NCI-H1930 (cell line): ENCODE measurements at regions not wholly inside any gene's neighbourhood (a gene's known extent, or its start where the extent isn't known, plus 50 kb on each side); places are given as distances from the start of the nearest gene placed in this dataset.

Experiments
- DNase-seq, 2 experiments: peaks; one replicate each; lab custom pipeline; 2025; lab: John Stamatoyannopoulos, UW

DNA sequence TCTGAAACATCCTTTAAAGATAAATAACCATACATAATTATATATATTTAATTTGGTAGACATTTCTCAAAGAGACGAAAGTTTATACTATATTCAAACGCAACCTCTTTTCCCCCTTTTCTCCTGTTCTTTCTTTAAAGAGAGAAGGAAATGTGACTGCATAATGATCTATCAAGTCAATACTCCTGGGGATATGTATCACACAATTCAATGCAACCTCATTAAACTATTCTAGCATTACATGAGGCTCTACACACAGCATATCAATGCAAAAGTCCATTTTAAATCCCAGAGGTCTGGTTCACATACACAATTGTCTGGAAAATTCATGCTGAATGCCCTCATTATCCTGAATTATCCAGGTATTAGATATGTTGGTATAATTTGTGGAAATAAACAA lies 330.7 kb downstream of the LMX1A start:
- DNase-seq: no peak

DNA sequence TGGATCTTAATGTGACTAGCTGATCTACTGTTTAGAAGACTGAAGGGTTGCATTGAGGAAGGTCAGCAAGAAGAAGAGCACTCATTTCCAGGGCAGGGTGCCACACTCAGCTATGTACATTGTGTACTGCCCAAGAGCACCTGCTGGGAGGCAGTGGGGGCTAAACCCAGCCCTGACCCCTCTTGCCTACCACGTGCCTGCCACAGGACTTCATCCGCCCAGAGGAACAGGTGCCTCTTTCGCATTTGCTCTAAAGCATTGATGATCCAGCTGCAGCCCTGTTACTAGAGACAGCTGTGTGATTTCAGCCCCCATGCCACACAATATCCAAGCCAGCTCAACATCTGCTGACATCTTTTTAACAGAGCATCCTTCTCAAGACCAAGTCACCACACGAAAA lies 341.8 kb downstream of the LMX1A start:
- DNase-seq: no peak

DNA sequence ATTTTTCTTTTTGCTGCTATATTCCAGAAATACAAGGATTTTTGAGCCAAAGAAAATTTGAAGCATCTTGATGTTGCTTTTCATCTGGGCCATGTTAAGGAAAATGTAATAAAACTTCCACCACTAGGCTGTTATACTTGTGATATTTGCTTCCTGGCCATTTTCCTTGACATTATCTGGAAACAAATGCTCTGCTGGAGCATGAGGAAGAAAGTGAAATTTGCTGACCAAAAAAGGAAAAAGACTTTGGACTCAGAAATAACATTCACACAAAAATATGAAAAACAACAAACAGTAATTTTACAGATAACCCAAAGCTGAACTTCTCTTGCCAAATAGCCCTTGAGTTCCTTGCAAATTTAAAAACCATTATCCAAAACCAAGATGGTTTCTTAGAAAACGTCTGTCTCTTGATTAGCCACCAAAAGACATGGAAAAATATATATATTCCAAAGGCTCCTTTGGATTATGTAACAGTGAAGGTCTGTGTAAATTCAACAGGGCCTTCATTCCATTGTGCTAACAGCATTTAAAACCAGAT lies 344.5 kb downstream of the LMX1A start:
- no peak for DNase-seq

DNA sequence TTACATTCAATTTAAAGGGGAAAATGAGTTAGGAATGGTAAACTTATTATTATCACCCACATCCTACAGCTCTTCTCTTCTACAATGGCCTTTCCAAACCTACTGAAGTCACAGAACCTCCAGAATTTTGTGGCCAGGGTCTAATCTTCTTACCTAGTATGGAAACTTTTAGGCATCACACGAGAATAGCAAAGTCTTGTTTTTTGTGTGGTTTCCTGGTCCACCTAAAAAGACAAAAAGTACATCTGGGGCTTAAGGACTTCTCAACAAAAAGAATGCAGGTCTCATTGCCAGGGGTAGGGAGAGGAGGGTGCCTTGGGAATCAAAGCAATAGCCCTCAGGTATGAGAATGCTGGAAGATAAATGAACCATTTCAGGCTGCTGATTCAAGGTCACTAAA lies 345.3 kb downstream of the LMX1A start:
- DNase-seq: no peak

DNA sequence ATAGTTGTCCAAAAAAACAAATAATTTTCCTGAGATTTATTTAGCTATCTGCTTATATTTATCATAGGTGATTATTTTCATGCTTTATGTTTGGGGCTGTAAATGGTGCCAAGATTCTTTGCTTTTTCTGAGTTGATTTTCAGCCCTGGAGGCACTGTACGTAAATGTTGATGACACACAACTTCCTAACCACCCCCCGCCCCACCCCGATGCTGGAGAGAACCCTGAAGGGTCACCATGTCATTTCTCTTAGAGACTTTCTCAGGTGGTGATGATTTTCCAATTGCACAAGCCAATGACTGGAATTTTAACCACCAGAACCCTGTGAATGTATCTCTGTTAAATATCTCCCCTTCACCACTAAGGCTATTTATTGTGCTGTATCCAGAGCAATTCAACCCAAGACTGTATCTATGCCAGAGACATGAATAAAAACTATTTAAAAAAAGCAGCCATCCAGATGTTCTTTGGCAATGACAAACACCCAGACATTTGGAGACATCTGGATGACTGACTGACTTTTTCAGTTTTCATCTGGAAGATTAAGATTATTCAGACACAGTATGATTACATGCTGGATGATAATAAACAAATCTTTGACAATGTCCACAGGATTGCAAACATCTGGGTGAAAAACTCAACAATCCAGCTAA lies 346.0 kb downstream of the LMX1A start:
- DNase-seq: no peak

GRCh38 chr1:165006831-165007230 lies 349.7 kb downstream of the LMX1A start:
- no peak for DNase-seq

DNA sequence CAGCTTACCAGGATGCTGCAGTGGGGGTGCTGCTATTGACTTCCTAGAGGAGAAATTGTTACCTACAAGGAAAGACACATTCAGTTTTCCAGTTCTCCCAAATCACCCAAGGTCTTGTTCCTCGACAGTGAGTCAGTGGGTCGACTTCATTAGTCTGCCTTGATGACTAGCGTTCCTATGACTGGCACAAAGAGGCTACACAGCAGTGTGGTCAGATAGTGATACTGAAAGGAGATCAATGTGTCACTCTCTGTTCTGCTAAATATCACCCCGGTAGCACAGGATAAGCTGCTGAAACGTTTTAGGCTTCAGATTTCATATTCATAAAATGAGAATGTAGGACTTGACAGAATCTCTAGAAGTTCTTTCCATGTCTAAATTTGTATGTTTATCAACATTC lies 357.4 kb downstream of the LMX1A start:
- no peak for DNase-seq

DNA sequence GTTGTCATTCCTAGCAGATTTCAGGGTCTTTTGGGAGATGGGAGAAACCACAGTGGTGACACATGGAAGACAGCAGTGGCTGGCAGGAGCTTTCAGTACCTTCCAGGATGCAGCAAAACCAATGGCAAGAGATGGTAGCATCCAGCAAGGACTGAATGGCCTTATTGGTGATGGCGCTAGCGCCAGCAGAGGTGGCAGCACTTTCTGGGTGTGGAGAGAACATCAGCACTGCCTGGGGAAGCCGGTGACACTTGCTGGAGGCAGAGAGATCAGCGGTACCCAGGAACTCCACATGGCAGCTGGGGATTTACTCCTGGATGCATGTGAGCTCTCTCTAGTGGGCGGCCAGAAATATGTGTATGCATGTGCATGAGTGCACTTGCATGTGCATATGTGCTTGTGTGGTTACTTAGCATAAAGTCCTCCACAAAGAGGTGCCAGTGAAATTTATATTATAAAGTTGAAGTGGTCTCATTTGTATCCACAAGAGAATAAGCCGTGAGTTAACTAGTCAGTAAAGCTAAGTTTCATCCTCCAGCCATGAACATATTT lies 364.7 kb downstream of the LMX1A start:
- DNase-seq: no peak

- no peak for DNase-seq
Observed at GRCh38 chr1:164983023-164983650, 373.4 kb downstream of the LMX1A start.

DNA sequence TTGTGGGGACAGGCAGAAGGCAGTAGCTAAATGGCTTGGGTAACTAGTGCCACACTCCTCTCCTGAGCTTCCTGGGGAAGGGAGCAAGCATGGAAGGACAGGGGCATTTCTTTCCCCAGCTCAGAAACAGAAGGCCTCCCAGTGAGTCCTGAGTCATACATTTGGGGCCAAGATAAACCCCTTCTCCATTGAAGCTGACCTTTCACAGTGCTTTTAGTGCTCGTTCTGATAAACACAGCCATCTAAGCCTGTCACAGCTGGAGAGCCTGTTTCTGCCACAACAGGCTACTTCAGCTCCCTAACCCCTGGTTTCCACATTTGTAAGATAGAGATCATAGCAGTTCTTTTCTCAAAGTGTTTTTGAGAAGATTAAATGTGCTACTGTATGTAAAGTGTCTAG lies 374.0 kb downstream of the LMX1A start:
- no peak for DNase-seq

DNA sequence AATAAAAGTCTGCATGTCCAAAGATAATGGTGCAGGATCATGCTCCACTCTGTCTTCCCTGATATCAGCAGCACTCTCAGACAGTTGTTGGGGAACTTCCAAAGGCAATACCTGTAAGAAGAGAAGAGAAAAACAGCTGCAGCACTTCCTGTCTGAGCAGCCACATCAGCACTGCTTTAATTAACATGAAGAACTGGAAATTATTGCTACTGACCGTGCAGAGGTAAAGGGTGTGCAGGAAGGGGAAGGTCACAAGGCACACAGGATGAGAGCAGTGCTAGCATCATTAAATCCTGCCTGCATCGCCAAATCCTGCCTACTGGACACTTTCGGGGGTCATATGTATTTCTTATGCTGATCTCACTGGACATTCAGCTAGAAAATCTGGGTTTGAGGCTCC lies 379.0 kb downstream of the LMX1A start:
- no peak for DNase-seq

- DNase-seq: no peak
Observed at GRCh38 chr1:164971921-164972415, 384.5 kb downstream of the LMX1A start.

DNA sequence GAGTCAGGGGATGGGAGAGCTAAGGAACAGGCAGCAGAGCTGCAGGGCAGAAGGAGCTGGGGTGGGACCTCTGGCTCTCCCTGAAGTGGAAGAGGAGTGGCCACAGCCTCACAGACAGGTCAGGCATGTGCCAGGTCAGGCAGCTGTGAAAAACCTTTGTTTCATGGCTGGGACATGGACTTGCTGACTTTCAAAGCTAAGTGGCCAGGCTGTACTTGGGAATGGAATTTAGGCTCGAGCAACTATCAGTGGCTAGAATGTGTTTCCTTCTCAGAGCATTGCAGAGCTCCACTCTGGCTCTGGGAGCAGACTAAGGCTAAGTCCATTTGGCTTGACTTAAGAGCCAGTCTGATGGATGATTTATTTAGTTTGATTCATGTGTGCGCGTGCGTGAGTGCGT lies 385.1 kb downstream of the LMX1A start:
- no peak for DNase-seq

DNA sequence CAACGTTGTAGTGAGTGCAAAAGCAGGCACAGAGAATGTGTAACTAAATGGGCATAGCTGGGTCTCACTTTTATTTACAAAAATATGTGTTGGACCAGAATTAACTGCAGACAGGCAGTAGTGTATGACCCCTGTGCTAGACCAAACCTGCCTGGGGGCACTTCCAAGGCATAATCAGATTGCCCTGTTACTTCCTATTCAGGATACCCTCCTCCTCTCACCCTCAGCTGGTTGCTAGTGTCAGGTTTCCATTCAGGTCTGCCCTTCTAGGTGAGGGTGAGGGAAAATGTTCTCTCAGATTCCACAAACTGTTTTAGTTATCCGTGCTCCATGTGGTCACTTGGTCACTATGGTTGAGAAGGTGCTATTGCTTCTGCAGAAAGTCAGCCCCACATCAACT lies 387.3 kb downstream of the LMX1A start:
- DNase-seq: no peak

DNA sequence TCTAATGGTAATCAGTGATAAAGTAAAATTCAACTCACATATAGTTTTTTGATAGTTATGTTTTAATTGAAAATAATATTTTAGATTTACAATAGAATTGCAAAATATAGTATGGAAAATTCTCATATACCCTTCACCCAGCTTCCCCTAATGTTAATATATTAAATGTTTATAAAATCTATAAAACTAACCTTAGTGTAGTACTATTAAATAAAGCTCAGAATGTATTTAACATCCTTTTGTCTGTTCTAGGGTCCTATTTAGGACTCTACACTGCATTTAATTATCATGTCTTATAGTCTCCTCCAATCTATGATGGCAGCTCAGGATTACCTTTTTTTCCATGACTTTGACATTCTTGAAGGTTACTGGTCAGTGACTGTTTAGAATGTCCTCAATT lies 389.2 kb downstream of the LMX1A start:
- DNase-seq: no peak

DNA sequence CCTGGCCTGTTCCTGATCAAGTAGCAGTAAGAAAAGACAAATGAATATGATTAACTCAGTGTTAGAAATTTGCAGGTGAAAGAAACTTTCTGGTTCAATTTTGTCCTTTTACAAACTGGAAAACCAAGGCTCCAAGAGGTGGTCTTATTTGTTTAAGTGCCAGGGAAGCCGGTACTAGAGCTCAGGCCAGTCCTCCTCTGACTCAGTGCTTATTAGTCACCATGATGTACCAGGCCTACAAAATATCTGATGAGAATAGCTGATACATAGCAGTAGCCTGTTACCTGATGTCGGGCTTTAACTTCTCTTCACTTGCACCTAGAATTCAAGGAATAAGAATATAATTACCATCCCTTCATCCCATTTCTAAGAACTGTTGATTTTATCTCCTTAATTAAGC lies 394.8 kb downstream of the LMX1A start:
- no peak for DNase-seq

DNA sequence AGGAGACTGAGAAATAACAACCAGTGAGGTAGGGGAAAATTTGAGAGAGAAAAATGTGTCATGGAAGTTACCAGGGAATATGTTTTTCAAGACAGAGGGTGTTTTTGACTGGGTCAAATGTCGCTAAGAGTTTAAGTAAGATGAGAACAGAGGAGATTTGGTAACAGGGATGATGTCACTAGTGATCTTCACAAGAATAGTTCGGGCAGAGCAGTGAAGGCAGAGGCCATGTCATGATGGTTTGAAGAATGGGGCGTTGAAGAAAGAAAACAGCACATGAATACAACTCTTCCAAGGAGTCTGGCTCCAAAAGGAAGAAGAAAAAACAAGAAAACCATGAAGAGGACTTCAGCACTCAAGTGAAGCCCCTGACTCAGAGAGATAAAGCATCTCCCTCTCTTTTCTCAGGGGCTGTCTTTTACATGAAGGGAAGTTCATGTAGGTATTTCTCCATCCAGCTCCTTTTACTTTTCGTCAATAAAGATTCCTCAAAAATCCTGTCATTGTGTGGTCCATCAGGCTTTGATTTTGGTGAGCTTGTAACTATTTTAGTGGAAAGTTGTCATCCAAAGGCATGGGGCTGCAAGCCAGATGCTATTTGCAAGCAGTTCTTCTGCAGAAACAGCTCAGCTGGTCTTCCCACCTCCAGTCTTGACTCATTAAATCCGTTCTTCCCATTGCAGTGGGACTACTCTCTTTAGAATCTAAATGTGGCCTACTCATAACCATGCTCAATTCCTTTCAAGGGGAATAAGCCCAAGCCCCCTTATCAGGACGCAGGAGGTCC lies 397.3 kb downstream of the LMX1A start:
- DNase-seq: no peak

DNA sequence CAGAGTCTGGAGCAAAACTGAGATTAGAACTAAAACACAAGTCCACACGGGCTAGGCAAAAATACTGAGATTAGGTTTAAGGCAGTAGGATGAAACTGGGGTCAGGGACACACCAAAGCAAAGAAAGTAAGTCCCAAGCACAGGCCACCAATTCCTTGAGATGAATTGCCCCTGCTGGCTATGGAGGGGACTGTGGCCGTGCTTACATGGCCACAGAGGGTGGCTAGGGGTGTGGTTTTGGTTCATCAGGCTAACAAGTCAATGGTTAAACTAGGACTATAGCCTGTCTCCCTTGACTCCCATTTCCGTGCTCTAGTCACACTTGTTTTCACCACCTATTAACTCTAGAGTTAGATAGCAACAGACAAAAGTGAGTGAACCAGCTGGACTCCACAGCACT lies 394.8 kb downstream of the PBX1 start:
- DNase-seq: no peak

DNA sequence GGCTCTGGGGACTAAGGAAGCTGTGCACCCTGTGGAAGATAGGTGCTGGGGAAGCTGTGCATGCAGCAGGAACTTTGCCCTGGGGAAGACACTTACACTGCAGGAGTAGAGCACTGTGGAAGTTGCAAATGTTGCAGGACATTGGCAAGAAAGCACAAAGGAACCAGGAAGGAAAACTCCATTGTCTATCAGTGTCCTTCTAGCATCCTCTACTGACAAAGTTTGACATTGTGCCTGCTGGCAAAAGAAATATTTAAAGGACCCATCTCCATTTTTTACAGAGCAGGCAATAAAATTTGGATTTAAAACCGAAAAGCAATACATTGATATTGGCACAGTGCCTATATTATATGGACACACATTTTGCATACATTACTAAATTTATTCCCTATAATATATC lies 394.1 kb downstream of the PBX1 start:
- DNase-seq: no peak

- DNase-seq: no peak
Observed at GRCh38 chr1:164951508-164951907, 392.5 kb downstream of the PBX1 start.

GRCh38 chr1:164950541-164950986 lies 391.6 kb downstream of the PBX1 start:
- DNase-seq: no peak

GRCh38 chr1:164949771-164950471 lies 390.9 kb downstream of the PBX1 start:
- no peak for DNase-seq
